Pancreas (tissue), 10 donors: ENCODE measurements at regions not wholly inside any gene's neighbourhood (a gene's known extent, or its start where the extent isn't known, plus 50 kb on each side); places are given as distances from the start of the nearest gene placed in this dataset.

Experiments
- ATAC-seq, 4 donors: fragments of 200-7000 bp; cut with Tn5 transposase; one replicate each; pipeline versions ENCODE4 v1.8.0 to v1.9.1; 2020; ENCODE audit warnings: mild to moderate bottlenecking in 4 of 4, moderate library complexity in 4 of 4
- DNase-seq, 6 donors: peaks; one replicate each; pipeline ENCODE4 v3.0.0-alpha.2; 2020
- FAIRE-seq: peaks from 2 replicates; lab custom pipeline; 2012; peaks lifted over from hg19 to GRCh38; lab: Jason Lieb, UNC
- H3K27ac ChIP-seq, 4 donors: fragments of 200-600 bp; sonication (generic); 1 replicate in 3 of 4; 2 replicates in 1 of 4; pipeline versions ENCODE4 v1.5.0 to v1.8.0; 2020
- H3K27me3 ChIP-seq, 4 donors: fragments of 200-600 bp; one replicate each; pipeline ENCODE4 v1.8.0; 2021
- H3K36me3 ChIP-seq, 3 donors: fragments of 200-600 bp; sonication (generic) in 1 of 3; one replicate each; pipeline versions ENCODE4 v1.5.0 to v1.8.0; 2020 to 2021
- H3K4me1 ChIP-seq, 3 donors: fragments of 200-600 bp; one replicate each; pipeline ENCODE4 v1.8.0; 2021
- H3K4me3 ChIP-seq, 4 donors: fragments of 200-600 bp; sonication (generic) in 2 of 4; one replicate each; pipeline versions ENCODE4 v1.5.0 to v1.8.0; 2020 to 2021
- H3K9me3 ChIP-seq, 4 donors: fragments of 200-600 bp; one replicate each; pipeline ENCODE4 v1.8.0; 2021
- CTCF ChIP-seq, 4 donors: fragments of 200-600 bp; sonication (generic) in 3 of 4; IDR thresholded peaks; one replicate each; pipeline versions ENCODE4 v1.5.0 to v1.8.0; 2021; ENCODE audit warnings: antibody characterized with exemption in 4 of 4
- WGBS, 2 donors: extraction: QIAGEN DNeasy Blood & Tissue Kit; methylation state at CpG; one replicate each; pipeline ENCODE4 v1.1.7; 2013; 5-methylcytosine and 5-hydroxymethylcytosine counted together
- intact Hi-C, 3 donors: fragments of 100-400 bp; cut with DNase I; formaldehyde crosslinking; loops; one replicate each; pipeline versions ENCODE4 v1.11.1 to v1.14.2; 2022
- donor health status: healthy with polysubstance abuse.
- donor health status: DM: no; HTN: no; CAD: no; lungs with moderate emphysema.
- donor health status: DM: no; HTN: no; CAD: no.
- donor health status: control.
- donor health status: control.
- donor health status: Bipolar disorder and iron deficiency.
- donor health status: DM: yes; HTN: yes; CAD: no.
- donor health status: DM: no; HTN: no; CAD: no.
- donor health status: DM: no; HTN: no; CAD: no.
- donor health status: DM: yes; HTN: yes; CAD: no.

- no peak for TF ChIP-seq CTCF (IDR thresholded peaks at IDR 0.05)
- Histone ChIP-seq H3K4me1 (peaks cover 0 to 6% (median 0%) of the 10 kb centered on the region in 3 donors), H3K27ac (no peak overlapping the region), H3K9me3 (no peaks in the 10 kb centered on the region), H3K36me3 (no peaks in the 10 kb centered on the region), H3K27me3 (no peaks in the 10 kb centered on the region), H3K4me3 (no peak overlapping the region)
- DNase-seq = no peak
- no peak for ATAC-seq
- intact Hi-C loops = no loop called here
- no peak for FAIRE-seq
- 77 to 82% methylated on average over 2 of the region's 2 CpGs for WGBS, 2 donors
Measured at GRCh38 chr9:107064378-107064777, 201.4 kb downstream of the ZNF462 start.

GRCh38 chr9:107065549-107065948 lies 202.6 kb downstream of the ZNF462 start:
- intact Hi-C loops = no loop called here
- no peak for DNase-seq
- TF ChIP-seq CTCF (IDR thresholded peaks at IDR 0.05) = no peak
- WGBS, 2 donors = 84 to 87% methylated on average over 2 of the region's 2 CpGs
- H3K4me1 ChIP-seq = peaks cover 0 to 6% (median 0%) of the 10 kb centered on the region in 3 donors
- no peak for FAIRE-seq
- H3K27me3 ChIP-seq = no peaks in the 10 kb centered on the region
- no peaks in the 10 kb centered on the region for H3K36me3 ChIP-seq
- no peak for ATAC-seq
- no peak overlapping the region for H3K27ac ChIP-seq
- H3K9me3 ChIP-seq = no peaks in the 10 kb centered on the region
- H3K4me3 ChIP-seq = no peak overlapping the region

- intact Hi-C loops = no loop called here
- ATAC-seq (peak; percentile 95 to 99 (median 98)), FAIRE-seq (no peak), DNase-seq (peak in 4 of 6 donors; percentile 21 to 50 (median 28))
- Histone ChIP-seq H3K4me3 (no peak overlapping the region), H3K9me3 (no peaks in the 10 kb centered on the region), H3K36me3 (no peaks in the 10 kb centered on the region), H3K27me3 (no peaks in the 10 kb centered on the region), H3K27ac (no peak overlapping the region), H3K4me1 (peaks cover 0 to 6% (median 0%) of the 10 kb centered on the region in 3 donors)
- WGBS, 2 donors = 22 to 26% methylated on average over 6 of the region's 6 CpGs
- TF ChIP-seq CTCF (IDR thresholded peaks at IDR 0.05) = no peak
Measured at GRCh38 chr9:107067739-107068416, 204.9 kb downstream of the ZNF462 start.

GRCh38 chr9:107068581-107068980 lies 205.6 kb downstream of the ZNF462 start:
- no peak overlapping the region for H3K4me3 ChIP-seq
- TF ChIP-seq CTCF (IDR thresholded peaks at IDR 0.05) = no peak
- peaks cover 0 to 6% (median 0%) of the 10 kb centered on the region in 3 donors for H3K4me1 ChIP-seq
- no peaks in the 10 kb centered on the region for H3K9me3 ChIP-seq
- DNase-seq = no peak
- intact Hi-C loops = no loop called here
- H3K27ac ChIP-seq = no peak overlapping the region
- H3K27me3 ChIP-seq = no peaks in the 10 kb centered on the region
- FAIRE-seq = no peak
- peak; percentile 28 to 63 (median 51) for ATAC-seq
- no peaks in the 10 kb centered on the region for H3K36me3 ChIP-seq
- WGBS, 2 donors = 67% methylated on average over 2 of the region's 2 CpGs

- no peak overlapping the region for H3K27ac ChIP-seq
- H3K4me1 ChIP-seq = peaks cover 0 to 6% (median 0%) of the 10 kb centered on the region in 3 donors
- no peaks in the 10 kb centered on the region for H3K36me3 ChIP-seq
- H3K4me3 ChIP-seq = no peak overlapping the region
- no peak for TF ChIP-seq CTCF (IDR thresholded peaks at IDR 0.05)
- no peaks in the 10 kb centered on the region for H3K27me3 ChIP-seq
- H3K9me3 ChIP-seq = no peaks in the 10 kb centered on the region
- no peak for FAIRE-seq
- WGBS, 2 donors = 60 to 66% methylated on average over 1 of the region's 1 CpG
- no peak for DNase-seq
- ATAC-seq = no peak
- intact Hi-C loops = no loop called here
Measured at GRCh38 chr9:107070586-107070985, 207.6 kb downstream of the ZNF462 start.
